ENCODE measurements at regions not wholly inside any gene's neighbourhood (a gene's known extent, or its start where the extent isn't known, plus 50 kb on each side); places are given as distances from the start of the nearest gene placed in this dataset.

DNA sequence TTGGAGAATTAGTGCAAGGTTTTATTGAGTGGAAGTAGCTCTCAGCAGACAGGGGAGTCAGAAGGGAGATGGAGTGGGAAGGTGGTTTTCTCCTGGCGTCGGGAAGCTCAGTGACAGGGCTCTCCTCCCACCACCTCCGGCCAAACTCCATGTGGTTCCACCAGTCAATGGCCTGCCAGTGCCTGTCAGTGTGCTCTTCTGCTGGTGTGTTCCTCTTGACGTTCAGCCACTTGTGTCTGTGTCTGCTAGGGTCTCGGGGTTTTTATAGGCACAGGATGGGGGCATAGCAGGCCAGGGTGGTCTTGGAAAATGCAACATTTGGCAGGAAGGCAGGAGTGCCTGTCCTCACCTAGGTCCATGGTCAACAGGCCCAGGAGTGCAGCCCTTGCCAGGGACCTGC is 506.7 kb upstream of the KIF2B start:
- ChIA-PET POLR2A (no interaction called here), CTCF (no interaction called here)
- H3K36me3 ChIP-seq (ENCODE audit: control insufficient read depth in 2 of 2, extremely low read depth in 1 of 2, insufficient read depth in 2 of 2, low read length in 2 of 2) = no peaks in the 10 kb centered on the region
- no peak overlapping the region for H3K27ac ChIP-seq (ENCODE audit: insufficient read depth, low read depth, low read length)
- no peaks in the 10 kb centered on the region for H4K20me1 ChIP-seq (replicated peaks; ENCODE audit: control insufficient read depth, extremely low read depth, insufficient read depth, low read length)
- H3K4me2 ChIP-seq (ENCODE audit: insufficient read depth, low read length) = no peak overlapping the region
- no peak overlapping the region for H3K4me3 ChIP-seq (replicated peaks in 1 of 3; ENCODE audit: insufficient read depth in 1 of 3, low read depth in 1 of 3, low read length in 3 of 3)
- TF ChIP-seq EZH2 (IDR thresholded peaks at IDR 0.05; ENCODE audit: borderline replicate concordance, low read depth, low read length, severe bottlenecking) (no peak), GATA2 (IDR thresholded peaks at IDR 0.05; ENCODE audit: insufficient read depth, insufficient read length, low read depth, low read length) (no peak), FOS (IDR thresholded peaks at IDR 0.05; ENCODE audit: borderline replicate concordance, insufficient read depth, low read length) (no peak)
- H3K9ac ChIP-seq (replicated peaks; ENCODE audit: extremely low read depth, insufficient read depth, low read length) = no peak overlapping the region
- H3K9me1 ChIP-seq (replicated peaks; ENCODE audit: control insufficient read depth, extremely low read depth, insufficient read depth, low read length) = no peaks in the 10 kb centered on the region
- dilution Hi-C loops (cut with MboI; ENCODE audit: extremely low pct_ligation_motif_present, low sequenced_read_pairs) (no loop called here), intact Hi-C loops (cut with micrococcal nuclease) (no loop called here)
- DNase-seq (ENCODE audit: low read depth, low spot score) (no peak), FAIRE-seq (no peak)
- H3K9me3 ChIP-seq (replicated peaks; ENCODE audit: control insufficient read depth, insufficient read depth, low read length) = no peaks in the 10 kb centered on the region
- H3K27me3 ChIP-seq (ENCODE audit: control insufficient read depth in 2 of 2, insufficient read depth in 2 of 2, low read length in 2 of 2) = no peaks in the 10 kb centered on the region
- no peak overlapping the region for H2AFZ ChIP-seq (ENCODE audit: low read depth, low read length)
- H3K79me2 ChIP-seq (ENCODE audit: control insufficient read depth, insufficient read depth, low read length) = no peaks in the 10 kb centered on the region
- BruUV-seq (replicated peaks) = no TSS peak
- no peaks in the 10 kb centered on the region for H3K4me1 ChIP-seq (ENCODE audit: control insufficient read depth, extremely low read depth, insufficient read depth, low read length)

DNA sequence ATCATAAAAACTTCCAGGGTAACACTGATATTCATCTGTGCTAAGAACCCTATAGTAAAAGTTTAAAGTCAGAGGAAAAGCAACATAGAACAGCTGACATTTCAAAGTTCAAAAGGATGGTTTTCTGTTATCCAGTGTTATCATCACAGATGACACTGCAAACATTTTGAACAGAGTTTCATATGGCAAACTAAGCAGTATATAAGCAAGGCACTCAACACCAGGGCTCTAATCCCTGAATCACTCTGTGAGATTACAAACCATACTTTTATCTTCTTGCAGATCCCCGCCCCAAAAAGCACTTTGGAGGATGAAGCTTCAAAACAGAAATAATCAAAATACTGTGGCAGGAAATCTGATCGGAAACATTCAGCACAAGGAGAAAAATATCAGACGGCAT is 508.2 kb upstream of the KIF2B start:
- no TSS peak for BruUV-seq (replicated peaks)

More for the DNA sequence above, 508.2 kb upstream of the KIF2B start:
- no peaks in the 10 kb centered on the region for H3K27me3 ChIP-seq (ENCODE audit: control insufficient read depth in 2 of 2, insufficient read depth in 2 of 2, low read length in 2 of 2)
- dilution Hi-C loops (cut with MboI; ENCODE audit: extremely low pct_ligation_motif_present, low sequenced_read_pairs) (no loop called here), intact Hi-C loops (cut with micrococcal nuclease) (no loop called here)
- POLR2A ChIA-PET = no interaction called here
- H3K4me3 ChIP-seq (replicated peaks in 1 of 3; ENCODE audit: insufficient read depth in 1 of 3, low read depth in 1 of 3, low read length in 3 of 3) = no peak overlapping the region
- H3K9ac ChIP-seq (replicated peaks; ENCODE audit: extremely low read depth, insufficient read depth, low read length) = no peak overlapping the region
- no peaks in the 10 kb centered on the region for H3K79me2 ChIP-seq (ENCODE audit: control insufficient read depth, insufficient read depth, low read length)
- H3K4me1 ChIP-seq (ENCODE audit: control insufficient read depth, extremely low read depth, insufficient read depth, low read length) = no peaks in the 10 kb centered on the region
- no peak overlapping the region for H2AFZ ChIP-seq (ENCODE audit: low read depth, low read length)
- H3K27ac ChIP-seq (ENCODE audit: insufficient read depth, low read depth, low read length) = no peak overlapping the region
- no peak overlapping the region for H3K4me2 ChIP-seq (ENCODE audit: insufficient read depth, low read length)
- FAIRE-seq = no peak
- no peak for TF ChIP-seq GATA2 (IDR thresholded peaks at IDR 0.05; ENCODE audit: insufficient read depth, insufficient read length, low read depth, low read length)
- TF ChIP-seq, protein P1, sequence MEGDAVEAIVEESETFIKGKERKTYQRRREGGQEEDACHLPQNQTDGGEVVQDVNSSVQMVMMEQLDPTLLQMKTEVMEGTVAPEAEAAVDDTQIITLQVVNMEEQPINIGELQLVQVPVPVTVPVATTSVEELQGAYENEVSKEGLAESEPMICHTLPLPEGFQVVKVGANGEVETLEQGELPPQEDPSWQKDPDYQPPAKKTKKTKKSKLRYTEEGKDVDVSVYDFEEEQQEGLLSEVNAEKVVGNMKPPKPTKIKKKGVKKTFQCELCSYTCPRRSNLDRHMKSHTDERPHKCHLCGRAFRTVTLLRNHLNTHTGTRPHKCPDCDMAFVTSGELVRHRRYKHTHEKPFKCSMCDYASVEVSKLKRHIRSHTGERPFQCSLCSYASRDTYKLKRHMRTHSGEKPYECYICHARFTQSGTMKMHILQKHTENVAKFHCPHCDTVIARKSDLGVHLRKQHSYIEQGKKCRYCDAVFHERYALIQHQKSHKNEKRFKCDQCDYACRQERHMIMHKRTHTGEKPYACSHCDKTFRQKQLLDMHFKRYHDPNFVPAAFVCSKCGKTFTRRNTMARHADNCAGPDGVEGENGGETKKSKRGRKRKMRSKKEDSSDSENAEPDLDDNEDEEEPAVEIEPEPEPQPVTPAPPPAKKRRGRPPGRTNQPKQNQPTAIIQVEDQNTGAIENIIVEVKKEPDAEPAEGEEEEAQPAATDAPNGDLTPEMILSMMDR (IDR thresholded peaks at IDR 0.05; ENCODE audit: extremely low read depth in 1 of 2, insufficient read depth in 1 of 2, low read depth in 1 of 2, low read length in 2 of 2) = no peak
- TF ChIP-seq POLR2A (IDR thresholded peaks at IDR 0.05; ENCODE audit: low read depth, low read length) = no peak
- no peak for TF ChIP-seq MYC (IDR thresholded peaks at IDR 0.05; ENCODE audit: low read depth, low read length)
- TF ChIP-seq FOS (IDR thresholded peaks at IDR 0.05; ENCODE audit: borderline replicate concordance, insufficient read depth, low read length) = no peak
- TF ChIP-seq POLR2AphosphoS5 (IDR thresholded peaks at IDR 0.05; ENCODE audit: insufficient read depth, low read depth, low read length) = no peak
- TF ChIP-seq, protein P2, sequence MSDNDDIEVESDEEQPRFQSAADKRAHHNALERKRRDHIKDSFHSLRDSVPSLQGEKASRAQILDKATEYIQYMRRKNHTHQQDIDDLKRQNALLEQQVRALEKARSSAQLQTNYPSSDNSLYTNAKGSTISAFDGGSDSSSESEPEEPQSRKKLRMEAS (IDR thresholded peaks at IDR 0.05; ENCODE audit: insufficient read depth, insufficient read length) = no peak
- TF ChIP-seq EZH2 (IDR thresholded peaks at IDR 0.05; ENCODE audit: borderline replicate concordance, low read depth, low read length, severe bottlenecking) = no peak
- no peak for TF ChIP-seq JUN (IDR thresholded peaks at IDR 0.05; ENCODE audit: borderline replicate concordance, insufficient read depth, insufficient read length, low read depth)
- DNase-seq (ENCODE audit: low read depth, low spot score) = no peak
- H4K20me1 ChIP-seq (replicated peaks; ENCODE audit: control insufficient read depth, extremely low read depth, insufficient read depth, low read length) = no peaks in the 10 kb centered on the region
- no peaks in the 10 kb centered on the region for H3K9me1 ChIP-seq (replicated peaks; ENCODE audit: control insufficient read depth, extremely low read depth, insufficient read depth, low read length)
- CTCF ChIA-PET = no interaction called here
- H3K9me3 ChIP-seq (replicated peaks; ENCODE audit: control insufficient read depth, insufficient read depth, low read length) = no peaks in the 10 kb centered on the region
- no peaks in the 10 kb centered on the region for H3K36me3 ChIP-seq (ENCODE audit: control insufficient read depth in 2 of 2, extremely low read depth in 1 of 2, insufficient read depth in 2 of 2, low read length in 2 of 2)
